IMR-90 (cell line): ENCODE measurements at regions not wholly inside any gene's neighbourhood (a gene's known extent, or its start where the extent isn't known, plus 50 kb on each side); places are given as distances from the start of the nearest gene placed in this dataset.

ENCODE experiments used
- ATAC-seq: fragments of 200-7000 bp; cut with Tn5 transposase; 2 replicates; pipeline ENCODE4 v1.9.1; 2020; ENCODE audit warnings: low read depth, mild to moderate bottlenecking, moderate library complexity
- BruUV-seq: library from RNA; stranded (reverse); fragments of 400-500 nt; replicated peaks from 2 replicates; lab custom pipeline; 2021; lab: Mats Ljungman, UMichigan
- CTCF ChIA-PET: fragments of 300-600 bp; formaldehyde crosslinking; extraction: SDS; loops from one replicate; lab custom pipeline; 2021; ENCODE audit warnings: antibody characterized with exemption; lab: Yijun Ruan, JAX
- POLR2A ChIA-PET: fragments of 300-600 bp; sonication (Branson Sonifier 250); formaldehyde crosslinking; loops from one replicate; lab custom pipeline; 2022; ENCODE audit warnings: antibody characterized with exemption; ENCODE audit not compliant: unreplicated experiment; lab: Charles Lee
- DNase-seq: peaks from one replicate; pipeline ENCODE4 v3.0.0; 2013
- H2AFZ ChIP-seq: replicated peaks from 2 replicates; pipeline ENCODE3; 2013; ENCODE audit warnings: low read length, mild to moderate bottlenecking; ENCODE audit not compliant: poor library complexity
- H2AK5ac ChIP-seq: 2 replicates; pipeline ENCODE4 v1.6.1; 2013; ENCODE audit warnings: low read depth, low read length, inconsistent platforms
- H2AK9ac ChIP-seq: replicated peaks from 2 replicates; pipeline ENCODE3; 2013; ENCODE audit warnings: mild to moderate bottlenecking, low read depth, low read length, moderate library complexity; ENCODE audit not compliant: poor library complexity
- H2BK120ac ChIP-seq: 2 replicates; pipeline ENCODE4 v1.6.1; 2013; ENCODE audit warnings: low read depth, low read length, inconsistent platforms
- H2BK15ac ChIP-seq: 3 replicates; pipeline ENCODE4 v1.6.1; 2013; ENCODE audit warnings: low read depth, low read length, inconsistent platforms
- H2BK20ac ChIP-seq: 2 replicates; pipeline ENCODE4 v1.6.1; 2013; ENCODE audit warnings: low read depth, mild to moderate bottlenecking, inconsistent platforms, low read length, moderate library complexity
- H2BK5ac ChIP-seq: 2 replicates; pipeline ENCODE4 v1.6.1; 2013; ENCODE audit warnings: mild to moderate bottlenecking, low read depth, low read length, inconsistent platforms; ENCODE audit not compliant: poor library complexity, severe bottlenecking
- H3K14ac ChIP-seq: replicated peaks from 2 replicates; pipeline ENCODE4 v1.6.1; 2013; ENCODE audit warnings: low read depth, low read length, inconsistent platforms
- H3K18ac ChIP-seq: 2 replicates; pipeline ENCODE4 v1.6.1; 2013; ENCODE audit warnings: low read depth, low read length, control low read depth
- H3K23ac ChIP-seq: 2 replicates; pipeline ENCODE4 v1.6.1; 2013; ENCODE audit warnings: low read depth, low read length, inconsistent platforms
- H3K27ac ChIP-seq: 2 replicates; pipeline ENCODE4 v1.5.1; 2013; ENCODE audit warnings: mild to moderate bottlenecking, control low read depth, low read length; ENCODE audit not compliant: insufficient read depth
- H3K27me3 ChIP-seq: 2 replicates; pipeline ENCODE4 v1.6.1; 2013; ENCODE audit warnings: low read length; ENCODE audit not compliant: control insufficient read depth, insufficient read depth
- H3K36me3 ChIP-seq: 2 replicates; pipeline ENCODE4 v1.6.1; 2013; ENCODE audit warnings: low read length, mixed read lengths; ENCODE audit not compliant: control insufficient read depth, insufficient read depth
- H3K4ac ChIP-seq: 2 replicates; pipeline ENCODE4 v1.6.1; 2013; ENCODE audit warnings: low read depth, low read length, inconsistent platforms
- H3K4me1 ChIP-seq: 2 replicates; pipeline ENCODE4 v1.6.1; 2013; ENCODE audit warnings: low read length, mixed read lengths; ENCODE audit not compliant: control insufficient read depth, insufficient read depth
- H3K4me2 ChIP-seq: 2 replicates; pipeline ENCODE4 v1.6.1; 2013; ENCODE audit warnings: low read depth, mild to moderate bottlenecking, control low read depth, low read length, moderate library complexity
- H3K4me3 ChIP-seq: 2 replicates; pipeline ENCODE4 v1.5.1; 2013; ENCODE audit warnings: low read depth, mild to moderate bottlenecking, control low read depth, low read length, moderate library complexity; ENCODE audit not compliant: insufficient read depth
- H3K56ac ChIP-seq: 2 replicates; pipeline ENCODE4 v1.6.1; 2013; ENCODE audit warnings: low read length, inconsistent platforms; ENCODE audit not compliant: insufficient read depth; ENCODE audit errors: extremely low read depth
- H3K79me1 ChIP-seq, 2 experiments: 2 replicates each; pipeline ENCODE4 v1.6.1; 2013; ENCODE audit warnings: low read length in 2 of 2, inconsistent platforms in 1 of 2, low read depth in 1 of 2
- H3K9ac ChIP-seq: 2 replicates; pipeline ENCODE4 v1.6.1; 2013; ENCODE audit warnings: low read depth, low read length, control low read depth
- H3K9me1 ChIP-seq: 2 replicates; pipeline ENCODE4 v1.6.1; 2013; ENCODE audit warnings: low read length, inconsistent platforms; ENCODE audit not compliant: insufficient read depth
- H3K9me3 ChIP-seq: 2 replicates; pipeline ENCODE4 v1.6.1; 2013; ENCODE audit warnings: low read length; ENCODE audit not compliant: control insufficient read depth, insufficient read depth
- H4K20me1 ChIP-seq: 2 replicates; pipeline ENCODE4 v1.6.1; 2013; ENCODE audit warnings: low read length, inconsistent platforms; ENCODE audit not compliant: insufficient read depth
- H4K5ac ChIP-seq: 2 replicates; pipeline ENCODE4 v1.6.1; 2013; ENCODE audit warnings: mild to moderate bottlenecking, low read depth, low read length, control low read depth
- H4K8ac ChIP-seq, 2 experiments: 2 replicates each; pipeline ENCODE4 v1.6.1; 2013; ENCODE audit warnings: low read depth in 2 of 2, low read length in 2 of 2, control low read depth in 1 of 2, inconsistent platforms in 1 of 2
- H4K91ac ChIP-seq: 2 replicates; pipeline ENCODE4 v1.6.1; 2013; ENCODE audit warnings: low read depth, low read length, inconsistent platforms; ENCODE audit not compliant: insufficient read depth
- NFE2L2 ChIP-seq: fragments of 150-350 bp; IDR thresholded peaks from 2 replicates; pipeline ENCODE4 v1.6.1; 2016; ENCODE audit warnings: low read depth, mild to moderate bottlenecking, low read length
- WGBS, 2 experiments: methylation state at CpG; one replicate each; pipeline versions ENCODE4 v1.1.5 to v1.1.7; 2013; ENCODE audit warnings: missing lambda C conversion rate in 2 of 2; ENCODE audit not compliant: insufficient read length in 1 of 2; ENCODE audit errors: extremely low coverage in 2 of 2; 5-methylcytosine and 5-hydroxymethylcytosine counted together
- dilution Hi-C: fragments of 300-500 bp; cut with HindIII; formaldehyde crosslinking; loops from one replicate; pipeline ENCODE4 v1.14.3; 2018; ENCODE audit warnings: low sequenced_read_pairs; ENCODE audit not compliant: unreplicated experiment
- in situ Hi-C: fragments of 300-500 bp; cut with MboI; formaldehyde crosslinking; loops from 3 replicates; pipeline ENCODE4 v1.14.3; 2019; ENCODE audit warnings: low sequenced_read_pairs, inconsistent platforms, mixed read lengths
- intact Hi-C: fragments of 100-400 bp; cut with micrococcal nuclease; formaldehyde crosslinking; loops from 2 replicates; pipeline ENCODE4 v1.10.0; 2022

GRCh38 chr5:109584986-109585599 lies 104.6 kb upstream of the MAN2A1 start:
- Histone ChIP-seq H3K36me3 (no peaks in the 10 kb centered on the region), H3K79me1 (no peaks in the 10 kb centered on the region), H3K9me3 (no peaks in the 10 kb centered on the region), H3K4me2 (no peak overlapping the region), H2BK15ac (no peak overlapping the region), H3K9me1 (no peaks in the 10 kb centered on the region), H4K8ac (no peak overlapping the region), H2BK20ac (no peak overlapping the region), H2BK120ac (no peak overlapping the region), H3K27ac (no peak overlapping the region), H3K56ac (no peak overlapping the region), H3K27me3 (no peaks in the 10 kb centered on the region), H2AFZ (no peak overlapping the region), H3K23ac (no peak overlapping the region), H3K4me1 (no peaks in the 10 kb centered on the region), H3K14ac (no peak overlapping the region), H3K4me3 (no peak overlapping the region), H4K5ac (no peak overlapping the region), H4K91ac (no peak overlapping the region), H3K9ac (no peak overlapping the region), H2BK5ac (no peak overlapping the region), H4K20me1 (no peaks in the 10 kb centered on the region), H3K18ac (no peak overlapping the region), H2AK5ac (no peak overlapping the region), H2AK9ac (no peak overlapping the region), H3K4ac (no peak overlapping the region)
- dilution Hi-C loops = no loop called here
- POLR2A ChIA-PET = interaction anchor here (0.6 kb wide), 1 partner anchor 207 kb away, joined by 3 read pairs; no protein-coding TSS in a partner anchor
- intact Hi-C loops = no loop called here
- TF ChIP-seq NFE2L2 = no peak
- CTCF ChIA-PET = no interaction called here
- WGBS, 2 experiments = no CpG with 5 or more reads among the region's 4 CpGs
- ATAC-seq (no peak), DNase-seq (no peak)
- no TSS peak for BruUV-seq
- in situ Hi-C loops = no loop called here
